ENCODE measurements at regions not wholly inside any gene's neighbourhood (a gene's known extent, or its start where the extent isn't known, plus 50 kb on each side); places are given as distances from the start of the nearest gene placed in this dataset.

DNA sequence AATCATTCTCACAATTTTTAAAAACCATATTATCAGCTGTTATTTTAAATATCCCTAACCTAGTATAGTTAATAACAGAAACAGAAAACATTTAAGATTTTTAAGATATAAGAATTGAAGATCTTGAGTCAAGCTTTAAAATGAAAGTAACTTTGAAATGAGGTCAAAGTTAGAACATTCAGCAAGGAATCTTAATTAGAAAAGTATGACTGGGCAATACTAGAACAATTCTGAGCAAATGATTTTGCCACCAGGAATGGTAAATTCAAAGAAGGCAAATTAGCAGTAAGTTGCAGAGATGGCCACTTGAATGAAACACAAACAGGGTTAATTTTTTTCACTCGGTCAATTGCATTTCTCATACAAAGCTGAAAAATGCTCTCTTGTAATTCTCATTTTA lies 117.9 kb downstream of the NXNL2 start:
- TF ChIP-seq, protein P1, sequence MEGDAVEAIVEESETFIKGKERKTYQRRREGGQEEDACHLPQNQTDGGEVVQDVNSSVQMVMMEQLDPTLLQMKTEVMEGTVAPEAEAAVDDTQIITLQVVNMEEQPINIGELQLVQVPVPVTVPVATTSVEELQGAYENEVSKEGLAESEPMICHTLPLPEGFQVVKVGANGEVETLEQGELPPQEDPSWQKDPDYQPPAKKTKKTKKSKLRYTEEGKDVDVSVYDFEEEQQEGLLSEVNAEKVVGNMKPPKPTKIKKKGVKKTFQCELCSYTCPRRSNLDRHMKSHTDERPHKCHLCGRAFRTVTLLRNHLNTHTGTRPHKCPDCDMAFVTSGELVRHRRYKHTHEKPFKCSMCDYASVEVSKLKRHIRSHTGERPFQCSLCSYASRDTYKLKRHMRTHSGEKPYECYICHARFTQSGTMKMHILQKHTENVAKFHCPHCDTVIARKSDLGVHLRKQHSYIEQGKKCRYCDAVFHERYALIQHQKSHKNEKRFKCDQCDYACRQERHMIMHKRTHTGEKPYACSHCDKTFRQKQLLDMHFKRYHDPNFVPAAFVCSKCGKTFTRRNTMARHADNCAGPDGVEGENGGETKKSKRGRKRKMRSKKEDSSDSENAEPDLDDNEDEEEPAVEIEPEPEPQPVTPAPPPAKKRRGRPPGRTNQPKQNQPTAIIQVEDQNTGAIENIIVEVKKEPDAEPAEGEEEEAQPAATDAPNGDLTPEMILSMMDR (IDR thresholded peaks at IDR 0.05) = no peak
- Histone ChIP-seq H3K4me1 (ENCODE audit: control insufficient read depth in 1 of 2, insufficient read depth in 2 of 2, low read length in 2 of 2) (no peaks in the 10 kb centered on the region), H3K27me3 (ENCODE audit: control insufficient read depth in 2 of 2, insufficient read depth in 2 of 2, low read length in 2 of 2) (no peaks in the 10 kb centered on the region), H3K36me3 (replicated peaks in 1 of 2; ENCODE audit: control insufficient read depth in 1 of 2, insufficient read depth in 2 of 2, low read length in 2 of 2) (no peaks in the 10 kb centered on the region), H4K20me1 (ENCODE audit: insufficient read depth, low read length) (no peaks in the 10 kb centered on the region), H3K4me3 (replicated peaks in 1 of 3; ENCODE audit: low read depth in 2 of 3, low read length in 3 of 3) (no peak overlapping the region), H3K9ac (ENCODE audit: insufficient read depth, low read length, poor library complexity, severe bottlenecking) (no peak overlapping the region), H3K4me2 (replicated peaks; ENCODE audit: extremely low read depth, low read length, poor library complexity, severe bottlenecking) (no peak overlapping the region), H2AFZ (ENCODE audit: insufficient read depth, low read depth, low read length, poor library complexity, severe bottlenecking) (no peak overlapping the region), H3K79me2 (ENCODE audit: insufficient read depth, low read length) (no peaks in the 10 kb centered on the region), H3K27ac (ENCODE audit: low read depth in 1 of 2, low read length in 2 of 2) (no peak overlapping the region), H3K9me3 (replicated peaks in 1 of 2; ENCODE audit: control insufficient read depth in 1 of 2, insufficient read depth in 1 of 2, low read length in 2 of 2) (no peaks in the 10 kb centered on the region)
- H3K27me3 Mint-ChIP-seq (ENCODE audit: low read depth in 3 of 3) = peaks cover 3 to 7% (median 6%) of the 10 kb centered on the region in 3 donors
- no peak overlapping the region for H3K4me3 Mint-ChIP-seq
- no peak for DNase-seq
- H3K27ac Mint-ChIP-seq = no peak overlapping the region
- H3K4me1 Mint-ChIP-seq = no peaks in the 10 kb centered on the region
- intact Hi-C loops (cut with micrococcal nuclease) = no loop called here
- WGBS (ENCODE audit: insufficient coverage) = no CpG with 5 or more reads among the region's 1 CpG
- no peaks in the 10 kb centered on the region for H3K36me3 Mint-ChIP-seq
- peaks cover 0 to 8% (median 2%) of the 10 kb centered on the region in 7 donors for H3K9me3 Mint-ChIP-seq

DNA sequence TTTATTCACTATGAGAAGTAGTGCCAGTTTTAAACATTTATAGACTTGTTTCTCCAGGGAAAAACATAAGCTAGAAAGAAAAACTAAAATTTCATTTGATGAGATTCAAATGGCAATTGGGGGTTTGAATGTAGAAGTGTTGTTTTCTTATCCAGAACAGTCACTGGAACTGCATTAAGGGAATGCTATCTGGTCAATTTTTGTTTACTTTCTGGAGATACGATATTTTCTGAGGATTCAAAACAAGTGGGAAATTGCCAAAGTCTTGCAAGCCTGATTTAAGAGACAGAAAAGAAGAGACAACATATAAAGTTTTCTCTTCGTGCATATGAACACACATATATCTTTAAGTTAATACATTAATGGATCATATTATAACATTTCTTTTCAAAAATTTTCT lies 118.4 kb downstream of the NXNL2 start:
- no CpG with 5 or more reads among the region's 2 CpGs for WGBS (ENCODE audit: insufficient coverage)
- H3K27me3 Mint-ChIP-seq (ENCODE audit: low read depth in 3 of 3) = peaks cover 1 to 7% (median 6%) of the 10 kb centered on the region in 3 donors

More for the DNA sequence above, 118.4 kb downstream of the NXNL2 start:
- no peak overlapping the region for H3K9ac ChIP-seq (ENCODE audit: insufficient read depth, low read length, poor library complexity, severe bottlenecking)
- intact Hi-C loops (cut with micrococcal nuclease) = no loop called here
- no peaks in the 10 kb centered on the region for H3K79me2 ChIP-seq (ENCODE audit: insufficient read depth, low read length)
- H3K27ac ChIP-seq (ENCODE audit: low read depth in 1 of 2, low read length in 2 of 2) = no peak overlapping the region
- peaks cover 0 to 8% (median 2%) of the 10 kb centered on the region in 7 donors for H3K9me3 Mint-ChIP-seq
- H3K4me1 Mint-ChIP-seq = no peaks in the 10 kb centered on the region
- no peak overlapping the region for H3K4me3 Mint-ChIP-seq
- no peak overlapping the region for H3K27ac Mint-ChIP-seq
- H3K4me1 ChIP-seq (ENCODE audit: control insufficient read depth in 1 of 2, insufficient read depth in 2 of 2, low read length in 2 of 2) = no peaks in the 10 kb centered on the region
- H3K36me3 ChIP-seq (replicated peaks in 1 of 2; ENCODE audit: control insufficient read depth in 1 of 2, insufficient read depth in 2 of 2, low read length in 2 of 2) = no peaks in the 10 kb centered on the region
- no peaks in the 10 kb centered on the region for H4K20me1 ChIP-seq (ENCODE audit: insufficient read depth, low read length)
- no peak overlapping the region for H3K4me2 ChIP-seq (replicated peaks; ENCODE audit: extremely low read depth, low read length, poor library complexity, severe bottlenecking)
- H3K4me3 ChIP-seq (replicated peaks in 1 of 3; ENCODE audit: low read depth in 2 of 3, low read length in 3 of 3) = no peak overlapping the region
- no peaks in the 10 kb centered on the region for H3K9me3 ChIP-seq (replicated peaks in 1 of 2; ENCODE audit: control insufficient read depth in 1 of 2, insufficient read depth in 1 of 2, low read length in 2 of 2)
- no peaks in the 10 kb centered on the region for H3K27me3 ChIP-seq (ENCODE audit: control insufficient read depth in 2 of 2, insufficient read depth in 2 of 2, low read length in 2 of 2)
- no peak for DNase-seq
- H3K36me3 Mint-ChIP-seq = no peaks in the 10 kb centered on the region
- no peak overlapping the region for H2AFZ ChIP-seq (ENCODE audit: insufficient read depth, low read depth, low read length, poor library complexity, severe bottlenecking)
- TF ChIP-seq, protein P1 (IDR thresholded peaks at IDR 0.05) = no peak

Measured in CD14-positive monocyte (primary cell).